ENCODE measurements at regions not wholly inside any gene's neighbourhood (a gene's known extent, or its start where the extent isn't known, plus 50 kb on each side); places are given as distances from the start of the nearest gene placed in this dataset.

- H3K9ac ChIP-seq: no peak overlapping the region
- no peaks in the 10 kb centered on the region for H3F3A ChIP-seq (replicated peaks; ENCODE audit: insufficient read depth)
- no peaks in the 10 kb centered on the region for H3K9me3 ChIP-seq
- H3K4me2 ChIP-seq: no peak overlapping the region
- WGBS (ENCODE audit: low lambda C conversion rate): 18% methylated on average over 1 of the region's 1 CpG
- ChIA-PET POLR2A (no interaction called here), CTCF (no interaction called here)
- no peak for TF ChIP-seq RAD21 (IDR thresholded peaks at IDR 0.05; ENCODE audit: low read length)
- no peak for TF ChIP-seq FOSL2 (IDR thresholded peaks at IDR 0.05; ENCODE audit: borderline replicate concordance, low read depth)
- no peak for TF ChIP-seq USF2 (IDR thresholded peaks at IDR 0.05; ENCODE audit: borderline replicate concordance, low read depth, low read length)
- no peak for TF ChIP-seq ZBTB33 (IDR thresholded peaks at IDR 0.05; ENCODE audit: borderline replicate concordance, low read depth)
- TF ChIP-seq RXRA (IDR thresholded peaks at IDR 0.05; ENCODE audit: borderline replicate concordance, low read depth): no peak
- TF ChIP-seq EP300 (IDR thresholded peaks at IDR 0.05; ENCODE audit: borderline replicate concordance in 1 of 2, low read depth in 1 of 2, low read length in 1 of 2): no peak
- TF ChIP-seq RFX5 (IDR thresholded peaks at IDR 0.05; ENCODE audit: low read length): no peak
- TF ChIP-seq FOXJ3 (CRISPR knock-in tag; IDR thresholded peaks at IDR 0.05): no peak
- TF ChIP-seq FOXM1 (IDR thresholded peaks at IDR 0.05; ENCODE audit: low read depth): no peak
- TF ChIP-seq EZH2phosphoT487 (IDR thresholded peaks at IDR 0.05; ENCODE audit: borderline replicate concordance, low read depth): no peak
- no peaks in the 10 kb centered on the region for H3K36me3 ChIP-seq (replicated peaks in 1 of 2; ENCODE audit: control insufficient read depth in 1 of 2, insufficient read depth in 2 of 2, low read length in 1 of 2)
- DNase-seq: no peak
- no peaks in the 10 kb centered on the region for H3K27me3 ChIP-seq (ENCODE audit: insufficient read depth)
- H3K9me2 ChIP-seq: no peaks in the 10 kb centered on the region
- H3K4me1 ChIP-seq (ENCODE audit: control insufficient read depth in 1 of 2, insufficient read depth in 2 of 2, low read depth in 1 of 2, low read length in 1 of 2): no peaks in the 10 kb centered on the region
- no peaks in the 10 kb centered on the region for H4K20me1 ChIP-seq (ENCODE audit: insufficient read depth)
- no peak overlapping the region for H2AFZ ChIP-seq (ENCODE audit: low read depth)
- H3K79me2 ChIP-seq (ENCODE audit: insufficient read depth): no peaks in the 10 kb centered on the region
- H3K27ac ChIP-seq (ENCODE audit: low read depth in 2 of 2, low read length in 1 of 2): no peak overlapping the region
- H3K4me3 ChIP-seq (ENCODE audit: low read depth in 2 of 2, low read length in 1 of 2): no peak overlapping the region
Observed at GRCh38 chr6:120918137-120918536, 416.1 kb downstream of the TBC1D32 start.

GRCh38 chr6:120916844-120917243 is 417.4 kb downstream of the TBC1D32 start:
- Histone ChIP-seq H3K9me2 (no peaks in the 10 kb centered on the region), H3F3A (replicated peaks; ENCODE audit: insufficient read depth) (no peaks in the 10 kb centered on the region), H3K27me3 (ENCODE audit: insufficient read depth) (no peaks in the 10 kb centered on the region), H2AFZ (ENCODE audit: low read depth) (no peak overlapping the region), H3K27ac (ENCODE audit: low read depth in 2 of 2, low read length in 1 of 2) (no peak overlapping the region), H3K4me3 (ENCODE audit: low read depth in 2 of 2, low read length in 1 of 2) (no peak overlapping the region), H3K4me2 (no peak overlapping the region), H3K9me3 (no peaks in the 10 kb centered on the region), H4K20me1 (ENCODE audit: insufficient read depth) (no peaks in the 10 kb centered on the region), H3K9ac (no peak overlapping the region), H3K79me2 (ENCODE audit: insufficient read depth) (no peaks in the 10 kb centered on the region), H3K4me1 (ENCODE audit: control insufficient read depth in 1 of 2, insufficient read depth in 2 of 2, low read depth in 1 of 2, low read length in 1 of 2) (no peaks in the 10 kb centered on the region), H3K36me3 (replicated peaks in 1 of 2; ENCODE audit: control insufficient read depth in 1 of 2, insufficient read depth in 2 of 2, low read length in 1 of 2) (no peaks in the 10 kb centered on the region)
- TF ChIP-seq EZH2phosphoT487 (IDR thresholded peaks at IDR 0.05; ENCODE audit: borderline replicate concordance, low read depth) (no peak), CTCF (IDR thresholded peaks at IDR 0.05) (no peak)
- 3% methylated on average over 2 of the region's 2 CpGs for WGBS (ENCODE audit: low lambda C conversion rate)
- ChIA-PET POLR2A (no interaction called here), CTCF (no interaction called here)
- DNase-seq: no peak
